ENCODE measurements at regions not wholly inside any gene's neighbourhood (a gene's known extent, or its start where the extent isn't known, plus 50 kb on each side); places are given as distances from the start of the nearest gene placed in this dataset.

GRCh38 chr7:113677811-113678210, 241.0 kb downstream of the PPP1R3A start:
- TF ChIP-seq POLR2A (IDR thresholded peaks at IDR 0.05) (no peak), CTCF (IDR thresholded peaks at IDR 0.05) (no peak)
